ENCODE measurements at regions not wholly inside any gene's neighbourhood (a gene's known extent, or its start where the extent isn't known, plus 50 kb on each side); places are given as distances from the start of the nearest gene placed in this dataset.

GRCh38 chr2:153005071-153005730, 286.8 kb downstream of the ARL6IP6 start:
- H3K27me3 ChIP-seq (ENCODE audit: control insufficient read depth, insufficient read depth, low read length): no peaks in the 10 kb centered on the region
- H3K4me3 ChIP-seq (ENCODE audit: low read depth, low read length): no peak overlapping the region
- H3K36me3 ChIP-seq (ENCODE audit: control insufficient read depth, insufficient read depth, low read length): no peaks in the 10 kb centered on the region
- TF ChIP-seq CTCF (IDR thresholded peaks at IDR 0.05; ENCODE audit: insufficient read depth, low read length, poor library complexity, severe bottlenecking): no peak
- no peak for DNase-seq (ENCODE audit: low read depth)

- DNase-seq (ENCODE audit: low read depth): no peak
- Histone ChIP-seq H3K4me3 (ENCODE audit: low read depth, low read length) (no peak overlapping the region), H3K36me3 (ENCODE audit: control insufficient read depth, insufficient read depth, low read length) (no peaks in the 10 kb centered on the region), H3K27me3 (ENCODE audit: control insufficient read depth, insufficient read depth, low read length) (no peaks in the 10 kb centered on the region)
- TF ChIP-seq CTCF (IDR thresholded peaks at IDR 0.05; ENCODE audit: insufficient read depth, low read length, poor library complexity, severe bottlenecking): no peak
Observed at GRCh38 chr2:153004627-153005026, 286.2 kb downstream of the ARL6IP6 start.

- Histone ChIP-seq H3K27me3 (ENCODE audit: control insufficient read depth, insufficient read depth, low read length) (no peaks in the 10 kb centered on the region), H3K36me3 (ENCODE audit: control insufficient read depth, insufficient read depth, low read length) (no peaks in the 10 kb centered on the region), H3K4me3 (ENCODE audit: low read depth, low read length) (no peak overlapping the region)
- no peak for TF ChIP-seq CTCF (IDR thresholded peaks at IDR 0.05; ENCODE audit: insufficient read depth, low read length, poor library complexity, severe bottlenecking)
- no peak for DNase-seq (ENCODE audit: low read depth)
Observed at GRCh38 chr2:152974146-152974545, 255.7 kb downstream of the ARL6IP6 start.

- DNase-seq (ENCODE audit: low read depth): no peak
- TF ChIP-seq CTCF (IDR thresholded peaks at IDR 0.05; ENCODE audit: insufficient read depth, low read length, poor library complexity, severe bottlenecking): no peak
- H3K4me3 ChIP-seq (ENCODE audit: low read depth, low read length): no peak overlapping the region
Observed at GRCh38 chr2:152971685-152972084, 253.3 kb downstream of the ARL6IP6 start.

GRCh38 chr2:152962446-152962845, 244.0 kb downstream of the ARL6IP6 start:
- DNase-seq (ENCODE audit: low read depth): no peak
- Histone ChIP-seq H3K27me3 (ENCODE audit: control insufficient read depth, insufficient read depth, low read length) (no peaks in the 10 kb centered on the region), H3K36me3 (ENCODE audit: control insufficient read depth, insufficient read depth, low read length) (no peaks in the 10 kb centered on the region), H3K4me3 (ENCODE audit: low read depth, low read length) (no peak overlapping the region)
- TF ChIP-seq CTCF (IDR thresholded peaks at IDR 0.05; ENCODE audit: insufficient read depth, low read length, poor library complexity, severe bottlenecking): no peak

More at GRCh38 chr2:152971685-152972084, 253.3 kb downstream of the ARL6IP6 start:
- Histone ChIP-seq H3K27me3 (ENCODE audit: control insufficient read depth, insufficient read depth, low read length) (no peaks in the 10 kb centered on the region), H3K36me3 (ENCODE audit: control insufficient read depth, insufficient read depth, low read length) (no peaks in the 10 kb centered on the region)

GRCh38 chr2:152961351-152961750, 242.9 kb downstream of the ARL6IP6 start:
- no peak for TF ChIP-seq CTCF (IDR thresholded peaks at IDR 0.05; ENCODE audit: insufficient read depth, low read length, poor library complexity, severe bottlenecking)
- H3K36me3 ChIP-seq (ENCODE audit: control insufficient read depth, insufficient read depth, low read length): no peaks in the 10 kb centered on the region
- no peak overlapping the region for H3K4me3 ChIP-seq (ENCODE audit: low read depth, low read length)
- H3K27me3 ChIP-seq (ENCODE audit: control insufficient read depth, insufficient read depth, low read length): no peaks in the 10 kb centered on the region
- DNase-seq (ENCODE audit: low read depth): no peak

Data from kidney epithelial cell (primary cell).